Activated T-cell treated with anti-CD3 and anti-CD28 coated beads for 4 hours (primary cell): ENCODE measurements at regions not wholly inside any gene's neighbourhood (a gene's known extent, or its start where the extent isn't known, plus 50 kb on each side); places are given as distances from the start of the nearest gene placed in this dataset.

ENCODE experiments used
- DNase-seq: peaks from one replicate; pipeline ENCODE4 v3.0.0-alpha.2; 2020

GRCh38 chr10:29131952-29132547 is 156.8 kb upstream of the LYZL1 start:
- DNase-seq: no peak

GRCh38 chr10:29132551-29133111 is 156.2 kb upstream of the LYZL1 start:
- DNase-seq: no peak

GRCh38 chr10:29135337-29135736 is 153.5 kb upstream of the LYZL1 start:
- no peak for DNase-seq

- no peak for DNase-seq
Measured at GRCh38 chr10:29136411-29136810, 152.5 kb upstream of the LYZL1 start.

GRCh38 chr10:29140151-29140550 is 148.7 kb upstream of the LYZL1 start:
- DNase-seq: no peak

- no peak for DNase-seq
Measured at GRCh38 chr10:29140991-29141390, 147.9 kb upstream of the LYZL1 start.

- no peak for DNase-seq
Measured at GRCh38 chr10:29141761-29142160, 147.1 kb upstream of the LYZL1 start.

GRCh38 chr10:29142516-29143314 is 146.2 kb upstream of the LYZL1 start:
- no peak for DNase-seq

- DNase-seq: no peak
Measured at GRCh38 chr10:29144126-29144525, 144.7 kb upstream of the LYZL1 start.

- no peak for DNase-seq
Measured at GRCh38 chr10:29146311-29147100, 142.4 kb upstream of the LYZL1 start.

- DNase-seq: no peak
Measured at GRCh38 chr10:29150010-29150409, 138.9 kb upstream of the LYZL1 start.

GRCh38 chr10:29151005-29151404 is 137.9 kb upstream of the LYZL1 start:
- no peak for DNase-seq

- no peak for DNase-seq
Measured at GRCh38 chr10:29157321-29157720, 131.5 kb upstream of the LYZL1 start.

- no peak for DNase-seq
Measured at GRCh38 chr10:29158066-29158465, 130.8 kb upstream of the LYZL1 start.

GRCh38 chr10:29160150-29160617 is 128.7 kb upstream of the LYZL1 start:
- no peak for DNase-seq

- DNase-seq: no peak
Measured at GRCh38 chr10:29163746-29164145, 125.1 kb upstream of the LYZL1 start.

- no peak for DNase-seq
Measured at GRCh38 chr10:29166713-29167112, 122.2 kb upstream of the LYZL1 start.

GRCh38 chr10:29169021-29169420 is 119.8 kb upstream of the LYZL1 start:
- no peak for DNase-seq

GRCh38 chr10:29171717-29172116 is 117.2 kb upstream of the LYZL1 start:
- DNase-seq: no peak

GRCh38 chr10:29174389-29174788 is 114.5 kb upstream of the LYZL1 start:
- DNase-seq: no peak

GRCh38 chr10:29176845-29177832 is 111.7 kb upstream of the LYZL1 start:
- no peak for DNase-seq

GRCh38 chr10:29181936-29182335 is 106.9 kb upstream of the LYZL1 start:
- no peak for DNase-seq
